Renal cortical epithelial cell (primary cell): ENCODE measurements at regions not wholly inside any gene's neighbourhood (a gene's known extent, or its start where the extent isn't known, plus 50 kb on each side); places are given as distances from the start of the nearest gene placed in this dataset.
A peak's percentile ranks its signal among the peaks of the same experiment; 100 is the strongest.
"Not testable (repeated sequence)": the region's sequence is repeated elsewhere in the genome, so short reads cannot be mapped to it uniquely, and the experiment has no call there.

ENCODE experiments used
- DNase-seq: peaks from one replicate; pipeline ENCODE4 v3.0.0-alpha.2; 2011; ENCODE audit warnings: low read depth

GRCh38 chr4:12692815-12693214 is 791.3 kb downstream of the RAB28 start:
- DNase-seq, result no peak

DNA sequence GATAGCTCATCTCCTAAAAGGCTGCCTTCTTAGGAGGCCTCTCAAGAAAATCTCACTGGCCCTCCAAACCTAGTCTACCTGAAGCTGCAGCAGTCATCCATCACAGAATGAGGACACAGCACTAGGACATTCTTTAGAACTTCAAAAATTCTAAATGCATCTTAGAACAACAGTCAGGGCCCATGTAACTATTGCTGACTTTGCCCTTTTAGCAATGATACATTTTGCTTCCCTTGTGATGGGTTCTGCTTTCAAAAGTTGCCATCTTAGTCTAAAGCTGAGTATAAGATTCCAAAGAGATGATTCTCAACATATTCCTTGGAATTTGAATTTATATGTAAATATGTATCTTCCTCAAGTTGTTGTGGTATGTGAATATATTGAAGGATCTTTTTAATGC is 793.0 kb downstream of the RAB28 start:
- no peak for DNase-seq

DNA sequence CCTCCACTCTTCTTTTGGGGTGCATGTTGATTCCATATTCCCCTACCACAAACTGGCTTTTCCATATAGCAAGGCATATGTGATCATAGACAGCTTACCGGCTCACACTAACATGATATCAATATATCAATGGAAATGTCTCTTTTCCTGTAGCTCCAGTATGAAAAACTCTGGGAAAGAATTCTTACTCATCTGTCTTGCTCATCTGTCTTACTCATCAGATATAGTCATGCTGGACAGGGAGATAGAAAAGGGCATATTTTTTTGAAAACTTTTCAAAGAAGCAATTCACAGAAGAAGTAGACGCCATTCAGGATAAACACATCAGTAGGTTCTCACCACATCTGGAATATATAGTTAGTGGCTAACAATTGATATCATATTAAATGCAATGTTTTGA is 794.7 kb downstream of the RAB28 start:
- DNase-seq, result no peak

GRCh38 chr4:12679217-12679616 is 804.9 kb downstream of the RAB28 start:
- DNase-seq, result no peak

- DNase-seq, result no peak
Measured at GRCh38 chr4:12674184-12674583, 810.0 kb downstream of the RAB28 start.

GRCh38 chr4:12672303-12672702 is 811.8 kb downstream of the RAB28 start:
- DNase-seq, result no peak

DNA sequence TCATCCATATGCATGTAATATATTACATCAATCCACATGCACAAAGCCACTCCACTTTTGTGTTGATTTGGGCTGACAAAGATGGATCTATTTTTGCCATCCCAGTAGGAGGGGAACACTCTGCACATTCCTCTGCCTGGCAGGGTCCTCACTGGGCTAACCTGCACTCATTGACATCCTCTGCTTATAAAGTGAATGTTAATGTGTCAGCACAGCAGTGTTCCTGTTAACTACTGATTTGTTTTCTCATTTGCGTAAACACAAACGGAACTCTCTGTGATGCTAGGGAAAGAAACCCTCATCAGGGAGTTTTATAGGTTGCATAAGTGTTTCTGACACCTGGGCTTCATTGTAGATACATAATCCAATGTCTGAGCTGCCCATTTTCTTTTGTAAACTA is 826.0 kb downstream of the RAB28 start:
- no peak for DNase-seq

- no peak for DNase-seq
Measured at GRCh38 chr4:12651876-12652275, 832.3 kb downstream of the RAB28 start.

DNA sequence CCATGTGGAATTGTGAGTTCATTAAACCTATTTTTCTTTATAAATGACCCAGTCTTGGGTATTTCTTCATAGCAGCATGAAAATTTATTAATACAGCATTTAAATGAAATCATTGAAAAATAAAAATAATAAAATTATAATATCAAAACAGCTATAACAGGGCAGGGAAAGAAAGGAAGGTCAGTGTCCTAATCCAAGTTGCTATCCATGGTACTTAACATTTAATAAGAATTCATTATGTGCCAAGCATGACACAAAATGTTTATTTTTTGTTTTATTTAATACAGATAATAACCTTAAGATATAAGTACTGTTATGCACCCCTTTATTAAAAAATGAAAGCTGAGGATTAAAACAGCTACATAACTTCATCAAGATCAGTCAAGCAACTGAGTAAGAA is 838.4 kb downstream of the RAB28 start:
- DNase-seq, result no peak

- DNase-seq, result no peak
Measured at GRCh38 chr4:12644261-12644660, 839.9 kb downstream of the RAB28 start.

- DNase-seq, result no peak
Measured at GRCh38 chr4:12636191-12636590, 847.9 kb downstream of the RAB28 start.

- DNase-seq, result no peak
Measured at GRCh38 chr4:12635629-12636028, 848.5 kb downstream of the RAB28 start.

DNA sequence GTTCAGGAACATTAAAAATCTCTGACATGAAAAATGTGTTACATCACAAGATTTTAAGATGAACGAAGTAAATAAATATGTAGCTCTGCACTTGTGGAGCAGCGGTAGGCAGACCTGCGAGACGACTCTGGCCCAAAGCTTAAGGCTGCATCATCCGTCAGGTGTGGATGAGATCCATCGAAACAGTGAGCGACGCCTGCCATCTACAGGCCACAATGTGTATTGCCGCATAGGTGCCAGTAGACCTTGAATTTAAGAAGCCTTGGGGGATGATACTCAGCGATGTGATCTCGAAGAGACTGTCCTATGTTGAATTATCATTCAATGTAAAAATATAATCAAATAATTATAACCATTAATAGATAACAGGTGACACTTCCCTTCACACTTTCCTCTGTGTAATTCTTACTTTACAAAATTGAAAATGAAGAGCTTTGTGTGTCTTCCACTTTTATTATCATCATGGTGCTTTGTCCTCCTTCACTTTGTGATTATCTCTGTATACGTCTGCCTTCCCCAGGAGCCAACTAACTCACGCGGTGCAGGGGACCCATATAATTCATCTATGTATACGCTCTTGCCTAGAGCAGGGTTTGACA is 851.0 kb downstream of the RAB28 start:
- peak; percentile 54 for DNase-seq

- no peak for DNase-seq
Measured at GRCh38 chr4:12615822-12616221, 868.3 kb downstream of the RAB28 start.

- DNase-seq, result no peak
Measured at GRCh38 chr4:12612876-12613275, 871.3 kb downstream of the RAB28 start.

DNA sequence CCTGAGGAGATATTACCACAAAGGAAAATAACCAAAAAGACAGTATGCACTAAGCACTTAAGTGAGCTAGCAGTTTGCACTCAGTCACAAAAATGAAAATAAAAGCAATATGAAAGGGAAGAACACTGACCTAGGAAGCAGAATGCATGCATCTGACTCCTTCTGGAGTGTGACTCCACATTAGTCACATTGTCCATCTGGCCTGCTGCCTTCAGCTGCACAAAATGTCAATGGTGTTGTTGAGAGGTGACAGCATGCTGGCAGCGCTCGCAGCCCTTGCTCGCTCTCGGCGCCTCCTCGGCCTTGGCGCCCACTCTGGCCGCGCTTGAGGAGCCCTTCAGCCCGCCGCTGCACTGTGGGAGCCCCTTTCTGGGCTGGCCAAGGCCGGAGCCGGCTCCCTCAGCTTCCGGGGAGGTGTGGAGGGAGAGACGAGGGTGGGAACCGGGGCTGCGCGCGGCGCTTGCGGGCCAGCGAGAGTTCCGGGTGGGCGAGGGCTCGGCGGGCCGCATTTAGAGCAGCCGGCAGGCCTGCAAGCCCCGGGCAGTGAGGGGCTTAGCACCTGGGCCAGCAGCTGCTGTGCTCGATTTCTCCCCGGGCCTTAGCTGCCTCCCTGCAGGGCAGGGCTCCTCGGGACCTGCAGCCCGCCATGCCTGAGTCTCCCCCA is 874.8 kb downstream of the RAB28 start:
- DNase-seq, result not testable (repeated sequence)

GRCh38 chr4:12595986-12596385 is 888.2 kb downstream of the RAB28 start:
- DNase-seq, result no peak

- DNase-seq, result no peak
Measured at GRCh38 chr4:12595489-12595888, 888.7 kb downstream of the RAB28 start.

DNA sequence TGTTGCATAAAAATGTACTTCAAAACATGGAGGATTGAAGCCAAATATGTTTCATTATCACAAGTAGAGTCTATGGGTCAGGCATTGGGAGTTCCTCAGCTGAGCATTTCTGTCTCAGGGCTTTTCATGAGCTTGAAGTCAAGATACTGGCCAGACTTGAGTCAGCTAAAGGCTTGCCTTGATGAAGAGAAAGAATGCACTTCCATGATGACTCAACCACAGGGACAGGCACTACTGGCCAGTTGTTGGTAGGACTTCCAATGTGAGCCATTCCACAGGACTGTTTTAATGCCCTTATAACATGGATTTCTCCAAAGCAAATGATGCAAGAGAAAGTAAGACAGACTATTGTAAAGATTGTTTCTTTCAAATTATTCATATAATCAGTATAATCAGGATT is 895.6 kb downstream of the RAB28 start:
- DNase-seq, result no peak

DNA sequence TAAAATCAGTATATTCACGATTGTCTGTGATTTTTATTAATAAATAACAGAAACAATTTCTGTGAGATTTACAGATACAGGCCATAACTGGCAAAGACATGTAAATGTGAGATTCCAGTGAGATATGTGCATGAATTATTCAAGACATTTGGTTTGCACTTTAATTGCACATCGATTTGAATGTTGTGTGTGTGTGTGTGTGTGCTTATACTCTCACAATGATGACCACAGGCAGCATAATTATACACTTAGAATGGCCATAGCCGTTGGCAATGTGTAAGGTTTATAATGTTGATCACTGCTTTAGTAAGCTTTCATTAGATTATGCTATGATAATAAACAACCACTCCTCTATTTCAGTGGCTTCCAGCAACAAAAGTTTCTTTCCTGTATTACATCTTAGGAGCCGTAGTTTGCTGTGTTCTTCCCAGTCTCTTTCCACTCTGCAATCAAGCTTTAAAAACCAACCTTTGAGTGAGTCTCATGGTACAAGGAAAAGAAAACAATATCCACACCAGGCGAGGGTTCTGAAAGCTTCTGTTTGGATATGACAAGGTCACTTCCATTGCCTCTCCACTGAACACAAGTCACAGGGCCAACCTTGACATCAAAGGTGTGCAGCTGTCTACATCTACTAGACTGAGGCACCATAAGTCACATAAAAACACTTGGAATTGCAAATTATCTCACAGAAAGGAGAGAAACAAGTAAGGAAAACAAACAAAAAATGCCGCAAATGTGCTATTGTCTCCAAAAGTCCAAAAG is 897.7 kb downstream of the RAB28 start:
- DNase-seq, result no peak

DNA sequence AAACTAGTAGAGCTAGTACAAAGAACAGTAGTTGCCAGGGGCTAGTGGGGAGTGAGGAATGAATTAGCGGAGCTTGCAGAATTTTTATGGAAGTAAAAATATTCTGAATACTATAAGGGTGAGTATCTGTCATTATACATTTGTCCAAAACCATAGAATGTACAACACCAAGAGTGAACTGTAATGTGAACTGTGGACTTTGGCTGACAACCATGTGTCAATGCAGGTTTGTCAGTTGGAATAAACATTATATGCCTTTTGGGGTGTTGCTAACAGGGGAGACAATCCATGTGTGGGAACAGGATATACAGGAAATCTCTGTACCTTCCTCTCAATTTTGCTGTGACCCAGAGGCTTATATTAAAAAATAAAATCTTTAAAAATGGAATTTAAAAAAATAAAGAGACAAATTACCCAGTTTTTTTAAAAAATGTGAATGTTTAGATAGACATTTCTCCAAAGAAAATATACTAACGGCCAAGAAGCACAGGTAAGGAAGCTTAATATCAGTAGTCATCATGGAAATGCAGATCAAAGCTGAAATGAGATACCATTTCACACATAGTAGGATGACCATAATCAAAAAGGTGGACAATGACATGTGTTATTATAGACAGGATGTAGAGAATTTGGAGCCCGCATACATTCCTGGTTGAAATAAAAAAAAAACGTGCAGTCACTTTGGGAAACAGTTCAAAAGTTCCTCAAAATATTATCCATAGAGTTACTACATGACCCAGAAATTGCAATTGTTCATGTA is 899.8 kb downstream of the RAB28 start:
- DNase-seq, result no peak

DNA sequence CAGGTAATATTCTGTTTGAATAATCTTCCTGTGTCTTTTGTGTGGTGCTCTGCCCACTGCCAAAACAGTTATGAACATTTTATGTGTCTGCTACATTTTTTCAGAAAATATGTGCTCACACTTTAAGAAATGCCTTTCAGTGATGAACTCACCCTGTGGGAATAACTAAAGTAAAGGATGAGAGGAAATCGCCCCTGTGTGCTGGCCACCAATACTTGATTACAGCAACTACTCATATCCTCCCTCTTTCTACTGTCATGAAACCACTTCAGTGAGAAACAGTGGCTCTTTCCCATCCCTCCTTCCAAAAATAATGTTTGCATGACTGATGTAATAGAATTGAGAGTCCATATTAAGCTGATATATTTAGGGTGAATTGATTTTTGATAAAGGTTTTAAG is 900.9 kb downstream of the RAB28 start:
- DNase-seq, result no peak

DNA sequence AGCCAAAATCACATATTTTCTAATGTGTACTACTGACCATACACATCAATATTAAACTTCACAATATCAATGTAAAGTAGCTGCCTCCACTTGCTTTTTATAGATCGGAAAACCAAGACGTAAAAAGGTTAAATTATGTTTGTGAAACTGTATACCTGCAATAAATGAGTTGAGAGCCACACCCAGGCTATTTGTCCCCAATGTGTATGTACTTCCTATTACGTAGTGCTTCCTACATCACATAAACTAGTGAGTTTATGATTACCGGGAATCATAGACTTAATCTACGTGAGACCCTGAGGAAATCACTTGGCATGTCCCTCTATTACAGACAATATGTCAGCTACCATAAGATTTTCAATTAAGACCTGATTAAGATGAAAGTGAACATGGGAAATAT is 903.4 kb downstream of the RAB28 start:
- no peak for DNase-seq
